Liver (tissue), 8 donors: ENCODE measurements at regions not wholly inside any gene's neighbourhood (a gene's known extent, or its start where the extent isn't known, plus 50 kb on each side); places are given as distances from the start of the nearest gene placed in this dataset.

Source experiments
- DNase-seq: peaks from one replicate; pipeline ENCODE4 v3.0.0-alpha.2; 2017; ENCODE audit warnings: low spot score
- H3K27ac ChIP-seq, 2 donors: one replicate each; pipeline ENCODE4 v1.7.0; 2013; ENCODE audit warnings: inconsistent platforms in 2 of 2, low read length in 2 of 2, control low read depth in 1 of 2, low read depth in 1 of 2, mild to moderate bottlenecking in 1 of 2
- H3K27me3 ChIP-seq, 4 donors: one replicate each; pipeline versions ENCODE4 v1.6.1 to v1.7.0; 2013; ENCODE audit warnings: low read length in 3 of 4, inconsistent platforms in 1 of 4, mild to moderate bottlenecking in 1 of 4, moderate library complexity in 1 of 4; ENCODE audit not compliant: control insufficient read depth in 4 of 4, insufficient read depth in 4 of 4
- H3K36me3 ChIP-seq, 4 donors: one replicate each; pipeline versions ENCODE4 v1.6.1 to v1.7.0; 2013; ENCODE audit warnings: low read length in 3 of 4, mild to moderate bottlenecking in 3 of 4, low read depth in 1 of 4, moderate library complexity in 1 of 4; ENCODE audit not compliant: control insufficient read depth in 4 of 4, insufficient read depth in 3 of 4
- H3K4me1 ChIP-seq, 4 donors: one replicate each; pipeline versions ENCODE4 v1.6.1 to v1.7.0; 2013; ENCODE audit warnings: low read length in 3 of 4, mild to moderate bottlenecking in 3 of 4, moderate library complexity in 1 of 4; ENCODE audit not compliant: control insufficient read depth in 4 of 4, insufficient read depth in 4 of 4
- H3K4me3 ChIP-seq, 3 donors: one replicate each; pipeline versions ENCODE4 v1.6.1 to v1.7.0; 2013; ENCODE audit warnings: low read length in 3 of 3, control low read depth in 1 of 3, low read depth in 1 of 3, mild to moderate bottlenecking in 1 of 3
- H3K9ac ChIP-seq, 2 donors: one replicate each; pipeline ENCODE4 v1.7.0; 2013; ENCODE audit warnings: low read length in 2 of 2, mild to moderate bottlenecking in 2 of 2, moderate library complexity in 2 of 2, control low read depth in 1 of 2, low read depth in 1 of 2
- H3K9me3 ChIP-seq, 4 donors: one replicate each; pipeline versions ENCODE4 v1.6.1 to v1.7.0; 2013; ENCODE audit warnings: low read length in 3 of 4; ENCODE audit not compliant: control insufficient read depth in 4 of 4
- ATF3 ChIP-seq: IDR thresholded peaks from 2 replicates; pipeline ENCODE4 v1.6.1; 2016; ENCODE audit warnings: antibody characterized with exemption
- CTCF ChIP-seq: fragments of 150-350 bp; IDR thresholded peaks from 2 replicates; pipeline ENCODE4 v1.5.1; 2017; ENCODE audit warnings: improper control_type of control experiment, low read depth, low read length; ENCODE audit not compliant: missing input control
- EGR1 ChIP-seq, 2 donors: IDR thresholded peaks; 2 replicates each; pipeline ENCODE4 v1.6.1; 2016 to 2018; ENCODE audit warnings: antibody characterized with exemption in 2 of 2, low read depth in 2 of 2
- FOXA2 ChIP-seq: IDR thresholded peaks from 2 replicates; pipeline ENCODE4 v1.6.1; 2016; ENCODE audit warnings: antibody characterized with exemption
- GABPA ChIP-seq, 2 donors: IDR thresholded peaks in 1 of 2; conservative IDR thresholded peaks in 1 of 2; 2 replicates each; pipeline ENCODE4 v1.6.1; 2016; ENCODE audit warnings: antibody characterized with exemption in 2 of 2, mild to moderate bottlenecking in 1 of 2, moderate library complexity in 1 of 2
- HNF4A ChIP-seq, 2 donors: conservative IDR thresholded peaks; 2 replicates each; pipeline ENCODE4 v1.6.1; 2016; ENCODE audit warnings: antibody characterized with exemption in 2 of 2, mild to moderate bottlenecking in 2 of 2
- HNF4G ChIP-seq: IDR thresholded peaks from 2 replicates; pipeline ENCODE4 v1.6.1; 2016; ENCODE audit warnings: antibody characterized with exemption
- JUND ChIP-seq, 2 donors: IDR thresholded peaks; 2 replicates each; pipeline ENCODE4 v1.6.1; 2016; ENCODE audit warnings: antibody characterized with exemption in 2 of 2
- MAX ChIP-seq: IDR thresholded peaks from 2 replicates; pipeline ENCODE4 v1.6.1; 2016; ENCODE audit warnings: antibody characterized with exemption
- NR2F2 ChIP-seq: IDR thresholded peaks from 2 replicates; pipeline ENCODE4 v1.6.1; 2016; ENCODE audit warnings: antibody characterized with exemption
- RAD21 ChIP-seq, 2 donors: IDR thresholded peaks; 2 replicates each; pipeline ENCODE4 v1.6.1; 2016; ENCODE audit warnings: antibody characterized with exemption in 2 of 2, mild to moderate bottlenecking in 2 of 2
- RXRA ChIP-seq, 2 donors: IDR thresholded peaks; 2 replicates each; pipeline ENCODE4 v1.6.1; 2017 to 2018; ENCODE audit warnings: antibody characterized with exemption in 2 of 2, mild to moderate bottlenecking in 1 of 2
- SP1 ChIP-seq: IDR thresholded peaks from 2 replicates; pipeline ENCODE4 v1.6.1; 2018; ENCODE audit warnings: antibody characterized with exemption, mild to moderate bottlenecking
- TAF1 ChIP-seq: conservative IDR thresholded peaks from 2 replicates; pipeline ENCODE4 v1.6.1; 2016; ENCODE audit warnings: antibody characterized with exemption, mild to moderate bottlenecking
- YY1 ChIP-seq: IDR thresholded peaks from 2 replicates; pipeline ENCODE4 v1.6.1; 2016; ENCODE audit warnings: antibody characterized with exemption, mild to moderate bottlenecking
- ZBTB33 ChIP-seq: IDR thresholded peaks from 2 replicates; pipeline ENCODE4 v1.6.1; 2016; ENCODE audit warnings: antibody characterized with exemption
- WGBS: extraction: QIAGEN DNeasy Blood & Tissue Kit; methylation state at CpG from one replicate; pipeline ENCODE4 v1.1.7; 2013; 5-methylcytosine and 5-hydroxymethylcytosine counted together
- donor health status: healthy.
- donor health status: healthy.
- donor health status: healthy.
- donor health status: healthy.
- donor health status: healthy.

- 99% methylated on average over 1 of the region's 1 CpG for WGBS
Measured at GRCh38 chr1:194341587-194341986, 1155.2 kb upstream of the B3GALT2 start.

GRCh38 chr1:194339471-194339870 lies 1153.1 kb upstream of the B3GALT2 start:
- no peaks in the 10 kb centered on the region for H3K4me1 ChIP-seq
- H3K27me3 ChIP-seq = no peaks in the 10 kb centered on the region
- no peak for DNase-seq
- TF ChIP-seq GABPA (IDR thresholded peaks at IDR 0.05 in 1 of 2, conservative IDR thresholded peaks at IDR 0.05 in 1 of 2) (no peak), NR2F2 (no peak), RXRA (IDR thresholded peaks at IDR 0.05) (no peak), ZBTB33 (no peak), SP1 (no peak), TAF1 (no peak), HNF4G (no peak), YY1 (no peak), MAX (no peak), JUND (IDR thresholded peaks at IDR 0.05) (no peak), CTCF (no peak), EGR1 (IDR thresholded peaks at IDR 0.05; ENCODE audit: low read depth in 2 of 2) (no peak), HNF4A (conservative IDR thresholded peaks at IDR 0.05) (no peak)
- H3K4me3 ChIP-seq = no peak overlapping the region
- H3K36me3 ChIP-seq = no peaks in the 10 kb centered on the region
- H3K9ac ChIP-seq = no peak overlapping the region
- H3K9me3 ChIP-seq = no peaks in the 10 kb centered on the region
- 70% methylated on average over 2 of the region's 2 CpGs for WGBS
- H3K27ac ChIP-seq = no peak overlapping the region

More at GRCh38 chr1:194341587-194341986, 1155.2 kb upstream of the B3GALT2 start:
- Histone ChIP-seq H3K9ac (no peak overlapping the region), H3K27ac (no peak overlapping the region), H3K9me3 (no peaks in the 10 kb centered on the region), H3K27me3 (no peaks in the 10 kb centered on the region), H3K4me3 (no peak overlapping the region), H3K4me1 (no peaks in the 10 kb centered on the region), H3K36me3 (no peaks in the 10 kb centered on the region)
- TF ChIP-seq FOXA2 (no peak), RAD21 (IDR thresholded peaks at IDR 0.05) (no peak), YY1 (no peak), ATF3 (no peak), GABPA (IDR thresholded peaks at IDR 0.05 in 1 of 2, conservative IDR thresholded peaks at IDR 0.05 in 1 of 2) (no peak), HNF4A (conservative IDR thresholded peaks at IDR 0.05) (no peak), TAF1 (no peak), RXRA (IDR thresholded peaks at IDR 0.05) (no peak)
- DNase-seq = no peak
